ENCODE measurements at regions not wholly inside any gene's neighbourhood (a gene's known extent, or its start where the extent isn't known, plus 50 kb on each side); places are given as distances from the start of the nearest gene placed in this dataset.

- H3K9me3 ChIP-seq (ENCODE audit: control insufficient read depth in 4 of 4, low read length in 3 of 4): no peaks in the 10 kb centered on the region
- no peaks in the 10 kb centered on the region for H3K27me3 ChIP-seq (ENCODE audit: control insufficient read depth in 4 of 4, insufficient read depth in 4 of 4, low read length in 3 of 4)
- H3K4me3 ChIP-seq (ENCODE audit: low read depth in 1 of 3, low read length in 3 of 3): no peak overlapping the region
- H3K4me1 ChIP-seq (ENCODE audit: control insufficient read depth in 4 of 4, insufficient read depth in 4 of 4, low read length in 3 of 4): no peaks in the 10 kb centered on the region
- no peak for DNase-seq (ENCODE audit: low spot score)
- WGBS: 45% methylated on average over 1 of the region's 1 CpG
- TF ChIP-seq NR2F2 (IDR thresholded peaks at IDR 0.05) (no peak), ZBTB33 (IDR thresholded peaks at IDR 0.05) (no peak), YY1 (IDR thresholded peaks at IDR 0.05) (no peak)
- H3K27ac ChIP-seq (ENCODE audit: low read depth in 1 of 2, low read length in 2 of 2): no peak overlapping the region
- no peaks in the 10 kb centered on the region for H3K36me3 ChIP-seq (ENCODE audit: control insufficient read depth in 4 of 4, insufficient read depth in 3 of 4, low read depth in 1 of 4, low read length in 3 of 4)
- no peak overlapping the region for H3K9ac ChIP-seq (ENCODE audit: low read depth in 1 of 2, low read length in 2 of 2)
Measured at GRCh38 chr12:91594715-91595114, 412.1 kb upstream of the DCN start.

- WGBS: 0% methylated on average over 1 of the region's 1 CpG
- Histone ChIP-seq H3K9me3 (ENCODE audit: control insufficient read depth in 4 of 4, low read length in 3 of 4) (no peaks in the 10 kb centered on the region), H3K36me3 (ENCODE audit: control insufficient read depth in 4 of 4, insufficient read depth in 3 of 4, low read depth in 1 of 4, low read length in 3 of 4) (no peaks in the 10 kb centered on the region), H3K4me3 (ENCODE audit: low read depth in 1 of 3, low read length in 3 of 3) (no peak overlapping the region), H3K4me1 (ENCODE audit: control insufficient read depth in 4 of 4, insufficient read depth in 4 of 4, low read length in 3 of 4) (no peaks in the 10 kb centered on the region), H3K27ac (ENCODE audit: low read depth in 1 of 2, low read length in 2 of 2) (no peak overlapping the region), H3K9ac (ENCODE audit: low read depth in 1 of 2, low read length in 2 of 2) (no peak overlapping the region), H3K27me3 (ENCODE audit: control insufficient read depth in 4 of 4, insufficient read depth in 4 of 4, low read length in 3 of 4) (no peaks in the 10 kb centered on the region)
- TF ChIP-seq FOXA2 (IDR thresholded peaks at IDR 0.05) (no peak), RAD21 (IDR thresholded peaks at IDR 0.05) (no peak), ATF3 (IDR thresholded peaks at IDR 0.05) (no peak), REST (IDR thresholded peaks at IDR 0.05) (no peak), HNF4A (conservative IDR thresholded peaks at IDR 0.05) (no peak), NR2F2 (IDR thresholded peaks at IDR 0.05) (no peak)
- DNase-seq (ENCODE audit: low spot score): no peak
Measured at GRCh38 chr12:91591639-91591987, 409.0 kb upstream of the DCN start.

GRCh38 chr12:91590966-91591638, 408.5 kb upstream of the DCN start:
- TF ChIP-seq YY1 (IDR thresholded peaks at IDR 0.05): no peak
- H3K27me3 ChIP-seq (ENCODE audit: control insufficient read depth in 4 of 4, insufficient read depth in 4 of 4, low read length in 3 of 4): no peaks in the 10 kb centered on the region
- WGBS: 86% methylated on average over 1 of the region's 1 CpG

More at GRCh38 chr12:91590966-91591638, 408.5 kb upstream of the DCN start:
- DNase-seq (ENCODE audit: low spot score): no peak
- H3K4me1 ChIP-seq (ENCODE audit: control insufficient read depth in 4 of 4, insufficient read depth in 4 of 4, low read length in 3 of 4): no peaks in the 10 kb centered on the region
- H3K9ac ChIP-seq (ENCODE audit: low read depth in 1 of 2, low read length in 2 of 2): no peak overlapping the region
- no peak overlapping the region for H3K4me3 ChIP-seq (ENCODE audit: low read depth in 1 of 3, low read length in 3 of 3)
- no peaks in the 10 kb centered on the region for H3K36me3 ChIP-seq (ENCODE audit: control insufficient read depth in 4 of 4, insufficient read depth in 3 of 4, low read depth in 1 of 4, low read length in 3 of 4)
- no peak overlapping the region for H3K27ac ChIP-seq (ENCODE audit: low read depth in 1 of 2, low read length in 2 of 2)
- no peaks in the 10 kb centered on the region for H3K9me3 ChIP-seq (ENCODE audit: control insufficient read depth in 4 of 4, low read length in 3 of 4)

All from liver (tissue), 7 donors.